ENCODE measurements at regions not wholly inside any gene's neighbourhood (a gene's known extent, or its start where the extent isn't known, plus 50 kb on each side); places are given as distances from the start of the nearest gene placed in this dataset.

GRCh38 chr15:27655056-27655455 is 444.1 kb downstream of the OCA2 start:
- Mint-ChIP-seq H3K9me3 (peaks cover 0 to 15% (median 9%) of the 10 kb centered on the region in 7 donors), H3K4me3 (no peak overlapping the region), H3K27me3 (no peaks in the 10 kb centered on the region), H3K36me3 (no peaks in the 10 kb centered on the region), H3K27ac (no peak overlapping the region), H3K4me1 (no peaks in the 10 kb centered on the region)
- no peak overlapping the region for H3K4me3 ChIP-seq (ENCODE audit: low read depth, low read length)
- no peaks in the 10 kb centered on the region for H3K27me3 ChIP-seq (ENCODE audit: control insufficient read depth, insufficient read depth, low read length)
- no peaks in the 10 kb centered on the region for H3K9me3 ChIP-seq (ENCODE audit: control insufficient read depth in 2 of 2, low read length in 2 of 2)
- no peaks in the 10 kb centered on the region for H3K36me3 ChIP-seq (ENCODE audit: control insufficient read depth, insufficient read depth, low read length)
- DNase-seq (no peak), ATAC-seq (ENCODE audit: low read depth in 2 of 2) (no peak)
- no peaks in the 10 kb centered on the region for H3K4me1 ChIP-seq (ENCODE audit: control insufficient read depth, insufficient read depth, low read length, poor library complexity, severe bottlenecking)
- H3K27ac ChIP-seq (ENCODE audit: insufficient read depth, low read length, poor library complexity, severe bottlenecking) = no peak overlapping the region

GRCh38 chr15:27650244-27650643 is 448.9 kb downstream of the OCA2 start:
- no peak overlapping the region for H3K27ac ChIP-seq (ENCODE audit: insufficient read depth, low read length, poor library complexity, severe bottlenecking)

GRCh38 chr15:27648359-27648758 is 450.8 kb downstream of the OCA2 start:
- no peaks in the 10 kb centered on the region for H3K4me1 ChIP-seq (ENCODE audit: control insufficient read depth, insufficient read depth, low read length, poor library complexity, severe bottlenecking)
- H3K27me3 Mint-ChIP-seq = no peaks in the 10 kb centered on the region
- no peak overlapping the region for H3K4me3 Mint-ChIP-seq
- peaks cover 2 to 13% (median 8%) of the 10 kb centered on the region in 7 donors for H3K9me3 Mint-ChIP-seq
- H3K27me3 ChIP-seq (ENCODE audit: control insufficient read depth, insufficient read depth, low read length) = no peaks in the 10 kb centered on the region
- H3K36me3 Mint-ChIP-seq = no peaks in the 10 kb centered on the region
- H3K27ac Mint-ChIP-seq = no peak overlapping the region
- H3K9me3 ChIP-seq (ENCODE audit: control insufficient read depth in 2 of 2, low read length in 2 of 2) = peaks cover 2 to 4% of the 10 kb centered on the region in 2 experiments
- ATAC-seq (ENCODE audit: low read depth in 2 of 2) = no peak
- no peak overlapping the region for H3K27ac ChIP-seq (ENCODE audit: insufficient read depth, low read length, poor library complexity, severe bottlenecking)
- no peaks in the 10 kb centered on the region for H3K4me1 Mint-ChIP-seq
- H3K36me3 ChIP-seq (ENCODE audit: control insufficient read depth, insufficient read depth, low read length) = no peaks in the 10 kb centered on the region
- no peak for DNase-seq
- no peak overlapping the region for H3K4me3 ChIP-seq (ENCODE audit: low read depth, low read length)

More at GRCh38 chr15:27650244-27650643, 448.9 kb downstream of the OCA2 start:
- Mint-ChIP-seq H3K36me3 (no peaks in the 10 kb centered on the region), H3K27me3 (no peaks in the 10 kb centered on the region), H3K4me1 (no peaks in the 10 kb centered on the region), H3K4me3 (no peak overlapping the region), H3K27ac (no peak overlapping the region), H3K9me3 (peaks cover 0 to 15% (median 5%) of the 10 kb centered on the region in 7 donors)
- DNase-seq (no peak), ATAC-seq (ENCODE audit: low read depth in 2 of 2) (no peak)
- Histone ChIP-seq H3K4me3 (ENCODE audit: low read depth, low read length) (no peak overlapping the region), H3K27me3 (ENCODE audit: control insufficient read depth, insufficient read depth, low read length) (no peaks in the 10 kb centered on the region), H3K36me3 (ENCODE audit: control insufficient read depth, insufficient read depth, low read length) (no peaks in the 10 kb centered on the region), H3K4me1 (ENCODE audit: control insufficient read depth, insufficient read depth, low read length, poor library complexity, severe bottlenecking) (no peaks in the 10 kb centered on the region), H3K9me3 (ENCODE audit: control insufficient read depth in 2 of 2, low read length in 2 of 2) (peaks cover 2 to 4% of the 10 kb centered on the region in 2 experiments)

GRCh38 chr15:27646531-27646930 is 452.6 kb downstream of the OCA2 start:
- Histone ChIP-seq H3K4me1 (ENCODE audit: control insufficient read depth, insufficient read depth, low read length, poor library complexity, severe bottlenecking) (no peaks in the 10 kb centered on the region), H3K27ac (ENCODE audit: insufficient read depth, low read length, poor library complexity, severe bottlenecking) (no peak overlapping the region), H3K4me3 (ENCODE audit: low read depth, low read length) (no peak overlapping the region), H3K27me3 (ENCODE audit: control insufficient read depth, insufficient read depth, low read length) (no peaks in the 10 kb centered on the region), H3K36me3 (ENCODE audit: control insufficient read depth, insufficient read depth, low read length) (no peaks in the 10 kb centered on the region), H3K9me3 (ENCODE audit: control insufficient read depth in 2 of 2, low read length in 2 of 2) (peaks cover 2 to 4% of the 10 kb centered on the region in 2 experiments)
- no peaks in the 10 kb centered on the region for H3K27me3 Mint-ChIP-seq
- H3K4me1 Mint-ChIP-seq = no peaks in the 10 kb centered on the region
- DNase-seq (no peak), ATAC-seq (ENCODE audit: low read depth in 2 of 2) (no peak)
- no peaks in the 10 kb centered on the region for H3K36me3 Mint-ChIP-seq
- peaks cover 2 to 22% (median 12%) of the 10 kb centered on the region in 7 donors for H3K9me3 Mint-ChIP-seq
- no peak overlapping the region for H3K4me3 Mint-ChIP-seq
- H3K27ac Mint-ChIP-seq = no peak overlapping the region

- H3K4me3 ChIP-seq (ENCODE audit: low read depth, low read length) = no peak overlapping the region
- H3K27ac Mint-ChIP-seq = no peak overlapping the region
- no peaks in the 10 kb centered on the region for H3K36me3 Mint-ChIP-seq
- H3K27me3 ChIP-seq (ENCODE audit: control insufficient read depth, insufficient read depth, low read length) = no peaks in the 10 kb centered on the region
- no peaks in the 10 kb centered on the region for H3K4me1 ChIP-seq (ENCODE audit: control insufficient read depth, insufficient read depth, low read length, poor library complexity, severe bottlenecking)
- no peak overlapping the region for H3K27ac ChIP-seq (ENCODE audit: insufficient read depth, low read length, poor library complexity, severe bottlenecking)
- DNase-seq (no peak), ATAC-seq (ENCODE audit: low read depth in 2 of 2) (no peak)
- H3K27me3 Mint-ChIP-seq = no peaks in the 10 kb centered on the region
- no peaks in the 10 kb centered on the region for H3K4me1 Mint-ChIP-seq
- H3K4me3 Mint-ChIP-seq = no peak overlapping the region
- H3K36me3 ChIP-seq (ENCODE audit: control insufficient read depth, insufficient read depth, low read length) = no peaks in the 10 kb centered on the region
- H3K9me3 Mint-ChIP-seq = peaks cover 2 to 25% (median 11%) of the 10 kb centered on the region in 7 donors
- H3K9me3 ChIP-seq (ENCODE audit: control insufficient read depth in 2 of 2, low read length in 2 of 2) = peaks cover 2 to 4% of the 10 kb centered on the region in 2 experiments
Measured at GRCh38 chr15:27645672-27646071, 453.4 kb downstream of the OCA2 start.

- Mint-ChIP-seq H3K9me3 (peaks cover 2 to 28% (median 12%) of the 10 kb centered on the region in 7 donors), H3K36me3 (no peaks in the 10 kb centered on the region), H3K4me3 (no peak overlapping the region), H3K27me3 (no peaks in the 10 kb centered on the region), H3K27ac (no peak overlapping the region), H3K4me1 (no peaks in the 10 kb centered on the region)
- no peaks in the 10 kb centered on the region for H3K27me3 ChIP-seq (ENCODE audit: control insufficient read depth, insufficient read depth, low read length)
- H3K4me3 ChIP-seq (ENCODE audit: low read depth, low read length) = no peak overlapping the region
- H3K27ac ChIP-seq (ENCODE audit: insufficient read depth, low read length, poor library complexity, severe bottlenecking) = no peak overlapping the region
- peaks cover 2 to 4% of the 10 kb centered on the region in 2 experiments for H3K9me3 ChIP-seq (ENCODE audit: control insufficient read depth in 2 of 2, low read length in 2 of 2)
- H3K36me3 ChIP-seq (ENCODE audit: control insufficient read depth, insufficient read depth, low read length) = no peaks in the 10 kb centered on the region
- ATAC-seq (ENCODE audit: low read depth in 2 of 2) (no peak), DNase-seq (no peak)
- H3K4me1 ChIP-seq (ENCODE audit: control insufficient read depth, insufficient read depth, low read length, poor library complexity, severe bottlenecking) = no peaks in the 10 kb centered on the region
Measured at GRCh38 chr15:27642981-27643380, 456.1 kb downstream of the OCA2 start.

- H3K4me3 Mint-ChIP-seq = no peak overlapping the region
- ATAC-seq (ENCODE audit: low read depth in 2 of 2) = no peak
- no peak for DNase-seq
- H3K4me1 Mint-ChIP-seq = no peaks in the 10 kb centered on the region
- H3K27ac Mint-ChIP-seq = no peak overlapping the region
- H3K27ac ChIP-seq (ENCODE audit: insufficient read depth, low read length, poor library complexity, severe bottlenecking) = no peak overlapping the region
- H3K27me3 ChIP-seq (ENCODE audit: control insufficient read depth, insufficient read depth, low read length) = no peaks in the 10 kb centered on the region
- H3K36me3 ChIP-seq (ENCODE audit: control insufficient read depth, insufficient read depth, low read length) = no peaks in the 10 kb centered on the region
- no peaks in the 10 kb centered on the region for H3K36me3 Mint-ChIP-seq
- H3K4me3 ChIP-seq (ENCODE audit: low read depth, low read length) = no peak overlapping the region
- H3K9me3 ChIP-seq (ENCODE audit: control insufficient read depth in 2 of 2, low read length in 2 of 2) = peaks cover 0 to under 1% of the 10 kb centered on the region in 2 experiments
- H3K27me3 Mint-ChIP-seq = no peaks in the 10 kb centered on the region
- H3K9me3 Mint-ChIP-seq = peaks cover 2 to 34% (median 15%) of the 10 kb centered on the region in 7 donors
- H3K4me1 ChIP-seq (ENCODE audit: control insufficient read depth, insufficient read depth, low read length, poor library complexity, severe bottlenecking) = no peaks in the 10 kb centered on the region
Measured at GRCh38 chr15:27639595-27639994, 459.5 kb downstream of the OCA2 start.

GRCh38 chr15:27638958-27639357 is 460.2 kb downstream of the OCA2 start:
- Histone ChIP-seq H3K4me1 (ENCODE audit: control insufficient read depth, insufficient read depth, low read length, poor library complexity, severe bottlenecking) (no peaks in the 10 kb centered on the region), H3K36me3 (ENCODE audit: control insufficient read depth, insufficient read depth, low read length) (no peaks in the 10 kb centered on the region), H3K27ac (ENCODE audit: insufficient read depth, low read length, poor library complexity, severe bottlenecking) (no peak overlapping the region), H3K27me3 (ENCODE audit: control insufficient read depth, insufficient read depth, low read length) (no peaks in the 10 kb centered on the region), H3K4me3 (ENCODE audit: low read depth, low read length) (no peak overlapping the region), H3K9me3 (ENCODE audit: control insufficient read depth in 2 of 2, low read length in 2 of 2) (peaks cover 0 to 2% of the 10 kb centered on the region in 2 experiments)
- ATAC-seq (ENCODE audit: low read depth in 2 of 2) (no peak), DNase-seq (no peak)
- H3K27ac Mint-ChIP-seq = no peak overlapping the region
- no peaks in the 10 kb centered on the region for H3K27me3 Mint-ChIP-seq
- H3K36me3 Mint-ChIP-seq = no peaks in the 10 kb centered on the region
- H3K9me3 Mint-ChIP-seq = peaks cover 5 to 33% (median 15%) of the 10 kb centered on the region in 7 donors
- H3K4me1 Mint-ChIP-seq = no peaks in the 10 kb centered on the region
- no peak overlapping the region for H3K4me3 Mint-ChIP-seq

All from CD4-positive, CD25-positive, alpha-beta regulatory T cell (primary cell).